Left ventricle myocardium inferior (tissue), 1 donor: ENCODE measurements at regions not wholly inside any gene's neighbourhood (a gene's known extent, or its start where the extent isn't known, plus 50 kb on each side); places are given as distances from the start of the nearest gene placed in this dataset.

Experiments
- DNase-seq: peaks from one replicate; pipeline ENCODE4 v3.0.0-alpha.2; 2020
- H3K27ac ChIP-seq: fragments of 200-600 bp; replicated peaks from 2 replicates; pipeline ENCODE4 v1.8.0; 2021
- H3K27me3 ChIP-seq: fragments of 200-600 bp; 2 replicates; pipeline ENCODE4 v1.8.0; 2021; ENCODE audit warnings: low read depth
- H3K36me3 ChIP-seq: fragments of 200-600 bp; 2 replicates; pipeline ENCODE4 v1.8.0; 2021
- H3K4me1 ChIP-seq: fragments of 200-600 bp; 2 replicates; pipeline ENCODE4 v1.8.0; 2021
- H3K4me3 ChIP-seq: fragments of 200-600 bp; 2 replicates; pipeline ENCODE4 v1.8.0; 2021; ENCODE audit warnings: mild to moderate bottlenecking, moderate library complexity
- H3K9me3 ChIP-seq: fragments of 200-600 bp; replicated peaks from 2 replicates; pipeline ENCODE4 v1.8.0; 2021
- CTCF ChIP-seq: fragments of 200-600 bp; IDR thresholded peaks from 2 replicates; pipeline ENCODE4 v1.8.0; 2021; ENCODE audit warnings: antibody characterized with exemption, mild to moderate bottlenecking, borderline replicate concordance
- intact Hi-C: fragments of 100-400 bp; cut with micrococcal nuclease; formaldehyde crosslinking; loops from one replicate; pipeline ENCODE4 v1.11.0; 2022
- donor health status: DM: no; HTN: yes; CAD: no; lungs with severe emphysema.

- intact Hi-C loops = no loop called here
- no peaks in the 10 kb centered on the region for H3K4me1 ChIP-seq
- H3K4me3 ChIP-seq = no peak overlapping the region
- no peaks in the 10 kb centered on the region for H3K36me3 ChIP-seq
- TF ChIP-seq CTCF = no peak
- H3K27me3 ChIP-seq = no peaks in the 10 kb centered on the region
- no peaks in the 10 kb centered on the region for H3K9me3 ChIP-seq
- DNase-seq = no peak
- H3K27ac ChIP-seq = no peak overlapping the region
Measured at GRCh38 chr2:49661809-49662208, 507.5 kb upstream of the FSHR start.

GRCh38 chr2:49656853-49657252 is 502.5 kb upstream of the FSHR start:
- no peaks in the 10 kb centered on the region for H3K9me3 ChIP-seq
- no peaks in the 10 kb centered on the region for H3K27me3 ChIP-seq
- intact Hi-C loops = no loop called here
- no peak for TF ChIP-seq CTCF
- no peaks in the 10 kb centered on the region for H3K36me3 ChIP-seq
- no peak overlapping the region for H3K27ac ChIP-seq
- H3K4me1 ChIP-seq = no peaks in the 10 kb centered on the region
- H3K4me3 ChIP-seq = no peak overlapping the region
- DNase-seq = no peak

- intact Hi-C loops = no loop called here
- Histone ChIP-seq H3K4me3 (no peak overlapping the region), H3K36me3 (no peaks in the 10 kb centered on the region), H3K4me1 (no peaks in the 10 kb centered on the region), H3K27me3 (no peaks in the 10 kb centered on the region), H3K9me3 (peaks cover 16% of the 10 kb centered on the region), H3K27ac (no peak overlapping the region)
- DNase-seq = no peak
- no peak for TF ChIP-seq CTCF
Measured at GRCh38 chr2:49643149-49643548, 488.8 kb upstream of the FSHR start.

GRCh38 chr2:49640630-49641029 is 486.3 kb upstream of the FSHR start:
- H3K9me3 ChIP-seq = no peaks in the 10 kb centered on the region
- no peak for TF ChIP-seq CTCF
- no peaks in the 10 kb centered on the region for H3K4me1 ChIP-seq
- H3K4me3 ChIP-seq = no peak overlapping the region
- no peak for DNase-seq
- no peak overlapping the region for H3K27ac ChIP-seq
- no peaks in the 10 kb centered on the region for H3K36me3 ChIP-seq
- H3K27me3 ChIP-seq = no peaks in the 10 kb centered on the region
- intact Hi-C loops = no loop called here

- TF ChIP-seq CTCF = no peak
- intact Hi-C loops = no loop called here
- no peaks in the 10 kb centered on the region for H3K36me3 ChIP-seq
- no peaks in the 10 kb centered on the region for H3K27me3 ChIP-seq
- H3K4me1 ChIP-seq = no peaks in the 10 kb centered on the region
- H3K27ac ChIP-seq = no peak overlapping the region
- no peak for DNase-seq
- no peak overlapping the region for H3K4me3 ChIP-seq
- no peaks in the 10 kb centered on the region for H3K9me3 ChIP-seq
Measured at GRCh38 chr2:49621016-49621415, 466.7 kb upstream of the FSHR start.

- no peak overlapping the region for H3K27ac ChIP-seq
- no peaks in the 10 kb centered on the region for H3K36me3 ChIP-seq
- H3K4me1 ChIP-seq = no peaks in the 10 kb centered on the region
- H3K4me3 ChIP-seq = no peak overlapping the region
- intact Hi-C loops = no loop called here
- no peaks in the 10 kb centered on the region for H3K27me3 ChIP-seq
- TF ChIP-seq CTCF = peak; percentile 40
- no peak for DNase-seq
- no peaks in the 10 kb centered on the region for H3K9me3 ChIP-seq
Measured at GRCh38 chr2:49619804-49620203, 465.5 kb upstream of the FSHR start.
